IPS-NIHi7 (cell line): ENCODE measurements at regions not wholly inside any gene's neighbourhood (a gene's known extent, or its start where the extent isn't known, plus 50 kb on each side); places are given as distances from the start of the nearest gene placed in this dataset.
"Not testable (repeated sequence)": the region's sequence is repeated elsewhere in the genome, so short reads cannot be mapped to it uniquely, and the experiment has no call there.

Experiments used
- DNase-seq: peaks from one replicate; pipeline ENCODE4 v3.0.0; 2012; ENCODE audit warnings: mixed read lengths; ENCODE audit errors: extremely low spot score

DNA sequence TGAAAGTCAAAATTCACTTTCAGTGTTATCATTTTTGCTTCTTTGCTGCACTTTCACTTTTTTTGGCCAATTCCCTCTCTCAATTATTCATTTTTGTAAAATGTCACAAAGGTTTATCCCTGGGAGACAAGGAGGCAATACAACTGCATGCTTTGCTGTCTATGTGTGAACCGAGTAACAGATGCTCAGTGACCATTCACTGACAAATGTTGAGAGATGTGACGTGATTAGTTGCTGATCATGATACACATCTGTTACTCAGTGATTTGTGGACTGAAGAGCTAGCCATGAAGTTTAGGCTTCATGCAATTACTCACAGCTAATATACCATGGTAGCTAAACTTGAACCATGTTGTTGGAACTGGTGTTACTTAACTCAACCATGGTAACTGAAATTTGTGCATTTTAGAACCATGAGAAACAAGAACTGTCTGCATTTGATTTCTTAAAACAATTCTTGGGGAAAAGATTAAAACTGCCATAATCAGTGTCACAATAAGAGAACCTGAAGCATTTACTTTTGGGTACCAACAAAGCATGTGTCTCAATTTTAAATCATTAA, 86.8 kb upstream of the BTG1 start:
- DNase-seq: not testable (repeated sequence)

DNA sequence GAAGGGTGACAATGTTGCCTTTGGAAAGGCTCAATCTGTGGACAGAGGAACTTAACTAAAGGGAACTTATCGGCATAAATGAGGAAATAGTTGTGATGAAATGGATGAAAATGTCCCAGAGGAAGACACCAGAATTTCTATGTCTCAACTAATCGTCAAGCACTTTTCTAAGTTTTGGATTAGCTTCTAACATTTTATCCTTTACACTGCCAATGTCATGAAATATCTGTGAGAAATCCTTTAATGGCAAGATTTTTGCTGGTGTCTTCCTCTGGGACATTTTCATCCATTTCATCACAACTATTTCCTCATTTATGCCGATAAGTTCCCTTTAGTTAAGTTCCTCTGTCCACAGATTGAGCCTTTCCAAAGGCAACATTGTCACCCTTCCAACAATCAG, 86.3 kb upstream of the BTG1 start:
- DNase-seq: not testable (repeated sequence)

DNA sequence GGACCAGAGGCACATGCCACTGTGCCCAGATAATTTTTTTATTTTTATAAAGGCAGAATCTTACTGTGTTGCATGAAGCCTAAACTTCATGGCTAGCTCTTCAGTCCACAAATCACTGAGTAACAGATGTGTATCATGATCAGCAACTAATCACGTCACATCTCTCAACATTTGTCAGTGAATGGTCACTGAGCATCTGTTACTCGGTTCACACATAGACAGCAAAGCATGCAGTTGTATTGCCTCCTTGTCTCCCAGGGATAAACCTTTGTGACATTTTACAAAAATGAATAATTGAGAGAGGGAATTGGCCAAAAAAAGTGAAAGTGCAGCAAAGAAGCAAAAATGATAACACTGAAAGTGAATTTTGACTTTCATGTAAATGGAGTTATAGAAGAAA, 85.9 kb upstream of the BTG1 start:
- not testable (repeated sequence) for DNase-seq

DNA sequence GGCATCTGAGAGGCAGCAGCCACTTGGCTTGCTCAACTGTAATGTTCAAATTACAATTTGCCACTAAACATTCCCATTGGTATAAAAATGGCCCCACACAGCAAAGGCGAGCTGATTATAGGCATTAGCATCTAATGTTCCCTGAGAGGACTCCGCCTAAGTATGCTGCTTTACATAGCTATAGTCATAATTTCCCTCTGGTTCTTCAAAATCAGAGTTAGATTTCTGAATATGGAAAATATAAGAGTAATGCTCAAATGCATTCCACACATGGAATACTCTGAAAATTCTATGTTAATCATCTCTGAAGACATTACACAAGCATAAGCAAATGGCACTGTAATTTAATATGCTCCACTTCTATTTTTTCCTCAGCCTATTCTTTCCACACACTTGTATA, 83.7 kb upstream of the BTG1 start:
- no peak for DNase-seq

DNA sequence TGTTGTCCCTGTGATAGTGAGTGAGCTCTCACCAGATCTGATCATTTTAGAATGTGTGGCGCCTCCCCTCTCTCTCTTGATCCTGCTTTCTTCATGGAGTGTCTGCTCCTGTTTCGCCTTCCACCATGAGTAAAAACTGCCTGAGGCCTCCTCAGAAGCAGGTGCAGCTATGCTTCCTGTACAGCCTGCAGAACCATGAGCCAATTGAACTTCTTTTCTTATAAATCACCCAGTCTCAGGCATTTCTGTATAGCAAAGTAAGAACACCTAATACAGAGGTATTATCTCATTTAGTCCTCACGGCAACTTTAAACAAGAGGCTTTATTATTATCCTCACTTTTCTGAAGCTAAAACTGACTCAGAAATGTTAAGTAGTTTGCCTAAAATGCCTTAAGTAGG, 81.3 kb upstream of the BTG1 start:
- no peak for DNase-seq

DNA sequence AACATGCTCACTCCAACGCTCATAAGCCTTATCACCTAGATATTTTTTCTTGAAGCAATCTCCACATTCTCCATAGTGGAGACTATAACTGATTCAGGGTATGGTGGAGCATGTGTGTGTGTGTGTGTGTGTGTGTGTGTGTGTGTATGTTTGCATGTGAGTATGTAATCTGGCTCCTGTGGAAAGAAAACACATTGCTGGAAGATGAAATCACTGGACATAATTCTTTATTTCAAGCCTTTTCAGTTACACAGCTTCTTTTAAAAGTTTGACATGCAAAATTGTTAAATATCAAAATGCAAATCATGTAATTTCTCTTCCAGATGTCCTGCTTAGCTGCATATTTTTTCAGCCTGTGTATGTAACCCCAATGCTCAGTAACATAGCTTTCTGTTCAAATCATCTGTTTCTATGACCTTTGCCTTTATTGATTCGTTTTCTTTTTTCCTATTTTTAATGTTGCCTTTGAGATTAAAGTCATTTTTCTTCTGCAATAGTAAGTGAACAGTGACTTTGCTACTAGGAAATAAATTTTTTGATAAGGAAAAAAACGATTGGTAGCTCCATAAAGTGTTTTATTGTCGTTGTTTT, 80.5 kb upstream of the BTG1 start:
- DNase-seq: no peak

DNA sequence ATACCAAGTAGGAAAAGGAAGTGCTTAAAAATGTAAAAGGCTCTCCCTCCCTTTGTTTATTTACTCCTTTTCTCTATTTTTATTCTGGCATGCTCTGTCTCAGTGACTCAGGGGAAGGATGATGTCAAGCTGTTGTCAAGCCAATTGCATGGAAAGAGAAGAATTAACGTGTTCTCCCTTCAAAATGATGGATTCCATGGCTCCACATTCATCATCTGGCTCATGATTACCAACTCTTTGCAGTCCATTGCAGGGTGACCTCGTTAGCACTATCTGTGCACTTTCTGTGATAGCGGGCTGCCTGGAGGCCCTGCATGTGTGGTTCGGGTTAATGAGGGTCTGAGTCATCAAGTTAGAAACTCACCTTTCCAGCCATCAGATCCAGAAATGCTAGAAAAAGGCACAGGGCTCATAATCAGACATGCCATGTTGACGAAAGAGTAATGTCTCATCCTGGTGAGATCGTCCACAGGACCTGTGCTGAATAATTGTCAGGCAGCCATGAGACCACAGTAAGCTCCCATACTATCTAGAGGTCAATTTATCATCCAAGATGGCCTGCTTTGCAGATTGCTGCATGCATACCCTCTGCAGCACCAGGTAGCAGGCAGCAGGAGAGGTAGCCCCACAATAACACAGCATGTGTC, 79.2 kb upstream of the BTG1 start:
- peak; percentile 23 for DNase-seq

DNA sequence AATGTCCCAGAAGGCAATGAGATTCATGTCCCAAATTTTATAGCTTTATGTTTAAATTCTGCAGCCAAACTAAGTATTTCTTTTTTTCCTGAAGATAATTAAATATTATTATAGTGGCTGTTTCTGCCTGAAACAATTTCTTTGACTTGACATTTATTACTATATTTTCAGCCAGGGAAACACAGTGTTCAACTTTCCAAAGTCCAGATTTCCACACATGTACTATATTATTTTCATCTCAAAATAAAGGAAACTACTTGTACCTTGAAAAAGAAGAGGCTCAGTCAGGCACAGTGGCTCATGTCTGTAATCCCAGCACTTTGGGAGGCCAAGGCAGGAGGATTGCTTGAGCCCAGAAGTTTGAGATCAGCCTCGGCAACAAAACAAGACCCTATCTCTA, 77.8 kb upstream of the BTG1 start:
- DNase-seq: no peak

DNA sequence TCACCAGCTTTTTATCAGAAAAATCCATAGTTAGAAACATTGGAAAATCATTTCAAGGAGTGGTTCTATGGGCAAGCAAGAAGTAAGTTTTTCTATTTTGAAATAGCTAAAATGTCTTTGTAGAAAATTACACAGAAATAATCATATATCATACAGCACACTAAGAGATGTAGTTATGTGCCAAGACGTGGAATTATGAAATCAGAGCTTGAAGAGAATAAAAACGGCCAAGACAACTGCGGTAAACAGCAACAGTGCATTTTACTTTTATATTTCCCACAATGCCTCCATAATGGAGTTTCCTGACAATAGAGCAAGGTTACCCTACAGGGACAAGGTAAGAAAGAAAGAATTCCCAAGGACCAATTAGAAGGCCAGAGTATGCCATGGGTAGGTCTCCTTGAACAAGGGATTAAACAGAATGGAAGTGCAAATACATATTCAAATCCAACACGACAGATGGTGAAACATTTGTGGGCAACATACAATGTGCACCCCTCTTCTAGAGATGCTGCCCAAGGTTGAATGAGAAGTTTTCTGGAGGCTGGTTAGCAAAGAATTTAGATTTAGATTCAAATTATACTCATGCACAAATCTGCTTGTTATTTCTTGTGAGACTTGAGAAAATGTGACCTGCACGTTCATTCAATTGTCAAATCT, 76.1 kb upstream of the BTG1 start:
- DNase-seq: no peak

DNA sequence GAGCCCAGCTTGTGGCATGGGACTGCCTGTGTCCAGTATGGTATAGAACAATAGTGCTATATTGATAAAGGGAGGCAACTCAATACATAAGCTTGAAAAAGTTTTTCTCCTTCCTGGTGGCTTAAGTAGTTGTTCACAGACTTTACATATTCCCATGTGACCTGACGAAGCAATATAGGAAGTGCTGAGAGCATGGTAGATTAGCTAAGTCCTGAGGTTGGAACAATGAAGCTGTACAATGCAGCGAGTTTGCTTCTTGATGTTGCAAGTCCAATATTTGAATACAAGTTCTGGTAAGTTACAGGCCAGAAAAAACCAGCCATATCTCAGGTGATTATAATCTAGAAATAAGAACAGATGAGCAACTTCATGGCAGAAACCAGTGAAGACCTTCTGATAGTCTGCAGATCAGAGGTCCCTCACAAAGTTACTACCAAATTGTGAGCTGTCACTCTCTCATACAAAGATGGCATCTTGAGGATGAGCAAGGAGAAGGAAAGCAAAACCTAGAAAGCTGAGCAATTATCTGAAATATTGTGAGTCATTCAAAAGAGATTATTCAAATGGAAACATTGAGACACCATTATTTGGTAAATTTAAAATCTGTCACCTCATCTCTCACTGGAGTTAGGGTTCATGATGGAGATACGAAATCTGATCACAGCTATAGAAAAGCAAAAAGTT, 72.9 kb upstream of the BTG1 start:
- no peak for DNase-seq

DNA sequence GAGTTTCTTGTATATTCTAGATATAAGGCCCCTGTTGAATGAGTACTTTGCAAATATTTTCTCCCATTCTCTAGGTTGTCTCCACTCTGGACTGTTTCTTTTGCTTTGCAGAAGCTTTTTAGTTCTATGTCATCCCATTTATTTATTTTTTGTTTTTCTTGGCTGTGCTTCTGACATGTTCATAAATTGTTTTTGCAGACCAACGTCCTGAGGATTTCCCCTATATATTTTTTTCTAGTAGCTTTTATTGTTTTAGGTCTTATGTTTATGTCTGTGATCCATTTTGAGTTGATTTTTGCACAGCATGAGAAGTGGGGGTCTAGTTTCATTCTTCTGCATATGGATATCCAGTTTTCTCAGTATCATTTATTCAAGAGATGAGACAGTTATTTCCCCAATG, 70.4 kb upstream of the BTG1 start:
- DNase-seq: no peak

DNA sequence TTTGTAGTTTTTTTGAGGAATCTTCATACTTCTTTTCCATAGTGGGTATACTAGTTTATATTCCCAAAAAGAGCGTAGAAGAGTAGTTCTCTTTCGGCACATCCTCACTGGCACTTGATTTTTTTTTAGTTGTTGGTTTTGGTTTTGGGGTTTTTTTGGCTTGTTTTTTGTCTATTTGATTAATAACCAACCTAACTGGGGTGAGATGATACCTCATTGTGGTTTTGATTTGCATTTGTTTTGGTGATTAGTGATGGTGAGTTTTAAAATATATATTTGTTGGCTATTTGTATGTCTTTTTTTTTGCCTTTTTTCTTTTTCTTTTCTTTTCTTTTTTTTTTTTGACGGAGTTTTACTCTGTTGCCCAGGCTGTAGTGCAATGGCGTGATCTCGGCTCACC, 69.7 kb upstream of the BTG1 start:
- DNase-seq: no peak

DNA sequence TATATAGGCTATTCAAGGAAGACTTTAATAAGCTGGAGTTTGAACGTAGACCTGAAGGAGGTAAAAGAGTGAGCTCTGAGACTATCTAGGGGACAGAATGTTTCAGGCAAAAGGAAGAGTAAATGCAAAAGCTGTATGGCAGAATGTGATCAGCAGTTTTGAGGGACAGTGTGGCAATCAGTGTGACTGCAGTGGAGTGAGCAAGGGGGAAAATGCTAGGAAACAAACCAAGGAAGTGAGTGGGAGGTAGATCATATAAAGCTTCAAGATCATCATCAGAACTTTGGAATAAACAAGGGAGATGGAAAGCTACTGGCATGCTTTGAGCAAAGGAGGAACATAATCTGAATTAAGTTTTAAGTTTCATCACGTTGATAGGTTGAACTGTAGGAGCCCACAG, 67.5 kb upstream of the BTG1 start:
- DNase-seq: no peak

DNA sequence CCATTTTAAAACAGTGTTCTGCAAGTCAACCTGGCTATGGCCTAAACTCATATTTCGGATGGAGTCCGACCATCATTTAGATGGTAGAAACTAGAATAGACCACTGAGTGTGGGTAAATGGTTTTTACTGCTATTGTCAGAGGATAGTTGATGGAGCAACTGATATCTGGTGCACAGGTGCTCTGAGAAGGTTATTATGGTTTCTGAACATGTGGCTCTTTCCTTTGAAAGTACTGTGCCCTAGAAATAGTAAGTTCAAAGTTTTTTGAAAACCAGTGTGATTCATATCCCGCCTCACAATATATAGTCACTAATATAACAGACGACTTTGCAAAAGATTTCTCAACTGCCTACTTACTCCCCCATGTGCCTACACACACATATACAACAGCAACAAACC, 64.4 kb upstream of the BTG1 start:
- no peak for DNase-seq

DNA sequence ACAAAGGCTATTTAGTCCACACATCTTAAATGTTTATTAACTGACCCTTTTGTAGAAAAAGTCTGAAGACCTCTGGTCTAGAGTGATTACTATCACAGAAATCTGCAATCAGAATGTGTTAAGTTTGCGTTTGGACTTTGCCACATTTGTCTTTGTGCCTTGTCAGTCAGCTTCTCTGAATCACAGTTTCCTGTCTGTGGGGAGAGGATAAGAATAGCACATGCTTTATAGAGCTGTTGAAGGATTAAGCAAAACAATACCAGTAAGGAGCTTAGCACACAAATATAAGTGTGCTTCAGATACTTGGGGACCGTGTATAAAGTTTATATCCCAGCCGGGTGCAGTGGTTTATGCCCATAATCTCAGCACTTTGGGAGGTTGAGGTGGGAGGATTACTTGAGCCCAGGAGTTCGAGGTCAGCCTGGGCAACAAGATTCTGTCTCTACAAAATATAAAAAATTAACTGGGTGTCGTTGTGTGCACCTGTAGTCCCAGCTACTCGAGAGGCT, 63.0 kb upstream of the BTG1 start:
- DNase-seq: no peak

DNA sequence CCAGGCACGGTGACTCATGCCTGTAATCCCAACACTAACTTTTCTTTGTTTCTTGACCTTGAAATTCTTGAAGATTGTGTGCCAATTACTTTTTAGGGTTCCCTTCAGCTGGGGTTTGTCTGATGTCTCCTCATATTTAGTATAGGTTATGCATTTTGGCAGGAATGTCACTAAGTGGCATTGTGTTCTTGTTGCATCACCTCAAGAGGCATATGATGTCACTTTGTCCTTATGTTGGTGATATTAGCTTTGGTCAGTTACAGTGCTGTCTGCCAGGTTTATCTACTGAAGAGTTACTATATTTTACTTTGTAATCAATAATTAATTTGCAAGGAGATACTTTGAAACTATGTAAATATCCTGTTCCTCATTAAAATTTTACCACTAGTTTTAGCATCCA, 61.0 kb upstream of the BTG1 start:
- no peak for DNase-seq

DNA sequence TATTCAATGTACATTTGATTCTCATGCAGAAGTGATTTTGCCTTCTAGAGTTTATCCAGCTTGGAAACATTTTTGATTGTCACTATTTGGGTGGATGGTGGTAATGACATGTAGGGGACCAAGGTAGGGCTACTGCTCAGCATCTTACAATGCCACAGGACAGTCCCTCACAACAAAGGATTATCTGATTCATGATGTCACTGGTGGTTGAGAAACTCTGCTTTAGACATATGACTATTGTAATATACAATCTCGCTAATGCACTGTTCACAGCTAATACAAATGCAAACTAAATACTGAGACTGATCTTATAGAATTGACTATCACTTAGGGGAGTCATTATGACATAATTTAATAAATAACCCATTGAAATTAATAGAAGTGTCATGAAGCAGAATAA, 60.4 kb upstream of the BTG1 start:
- no peak for DNase-seq

DNA sequence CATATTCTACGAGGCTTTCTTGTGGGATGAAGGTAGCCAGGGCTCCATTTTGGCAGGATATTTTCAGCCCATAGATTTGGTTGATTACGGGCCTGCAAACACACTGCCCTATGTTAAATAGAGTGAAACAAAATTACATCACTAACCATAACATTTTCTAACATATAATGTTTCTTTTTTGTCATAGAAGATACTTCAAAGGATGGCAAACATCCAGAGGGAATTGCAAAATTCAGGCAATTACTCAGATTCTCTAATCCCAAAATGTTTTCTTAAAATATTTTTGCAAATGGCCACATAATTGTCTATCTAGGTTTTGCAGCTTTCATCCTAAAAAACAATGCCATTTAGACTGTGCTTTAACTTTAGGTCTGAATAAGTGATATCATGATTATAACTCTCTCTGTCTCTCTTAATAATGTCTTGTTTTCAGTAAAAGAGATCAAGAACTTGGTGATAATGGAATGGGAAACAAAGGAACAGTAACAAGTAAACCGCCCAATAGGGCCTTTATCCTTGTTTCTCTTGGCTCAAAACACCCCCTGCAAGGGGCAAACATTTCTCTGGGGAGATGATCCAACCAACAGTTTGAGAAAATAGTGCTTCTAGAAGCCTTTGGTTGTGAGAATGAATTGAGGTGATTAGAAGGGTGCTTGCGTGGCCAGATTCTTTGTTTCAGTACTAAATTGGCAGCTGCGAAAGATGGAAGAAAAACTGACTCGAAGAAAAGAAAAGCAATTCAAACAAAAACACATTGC, 54.4 kb upstream of the BTG1 start:
- DNase-seq: no peak

DNA sequence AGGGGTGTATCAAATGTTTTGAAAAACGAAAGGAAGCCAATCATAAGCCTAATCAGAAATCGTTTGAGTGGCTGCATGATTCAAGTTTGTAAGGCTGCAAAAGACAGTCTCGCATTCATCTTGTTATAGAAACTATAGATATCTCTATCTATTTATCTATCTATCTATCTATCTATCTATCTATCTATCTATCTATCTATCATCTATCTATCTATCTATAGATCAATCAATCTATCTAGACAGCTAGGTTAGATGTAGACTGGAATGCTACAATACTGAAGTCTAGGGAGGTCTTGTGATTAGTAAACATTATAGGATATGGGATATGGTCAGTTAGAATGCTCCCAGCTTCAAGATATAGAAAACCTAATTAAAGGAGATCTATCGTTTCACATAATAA, 52.2 kb upstream of the BTG1 start:
- no peak for DNase-seq

DNA sequence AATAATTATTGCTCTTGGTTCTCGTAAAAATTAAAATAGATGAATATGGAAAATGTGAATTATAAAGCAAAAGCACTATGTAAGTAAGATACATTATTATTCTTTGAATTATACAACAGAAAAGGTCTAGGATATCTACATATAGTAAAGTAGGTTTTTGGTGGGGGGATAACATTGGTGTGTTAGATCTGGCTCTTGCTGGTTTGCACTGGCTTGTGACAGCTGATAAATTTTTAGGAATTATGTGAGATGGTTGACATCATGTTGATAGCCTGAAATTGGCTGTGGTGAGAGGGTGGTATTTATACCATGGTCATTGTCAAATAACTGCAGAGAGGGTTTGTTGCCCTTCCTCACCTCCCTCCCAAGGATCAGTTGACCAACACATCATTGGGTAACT, 50.7 kb upstream of the BTG1 start:
- no peak for DNase-seq
